ENCODE measurements at regions not wholly inside any gene's neighbourhood (a gene's known extent, or its start where the extent isn't known, plus 50 kb on each side); places are given as distances from the start of the nearest gene placed in this dataset.

DNA sequence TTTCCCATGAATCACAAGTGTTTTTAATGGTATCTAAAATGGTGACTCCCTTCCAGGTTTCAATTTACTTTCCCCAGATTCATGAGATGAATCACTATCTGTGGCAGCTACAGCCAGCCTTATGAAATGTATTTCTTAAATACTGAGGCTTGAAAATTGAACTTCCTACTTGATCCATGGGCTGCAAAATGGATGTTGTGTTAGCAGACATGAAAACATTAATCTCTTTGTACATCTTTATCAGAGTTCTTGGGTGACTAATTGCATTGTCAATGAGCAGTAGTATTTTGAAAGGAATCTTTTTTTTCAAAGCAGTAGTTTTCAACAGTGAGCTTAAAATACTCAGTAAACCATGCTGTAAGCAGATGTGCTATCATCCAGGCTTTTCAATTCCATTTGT, 250.8 kb downstream of the SLC6A15 start:
- TF ChIP-seq, protein P1, sequence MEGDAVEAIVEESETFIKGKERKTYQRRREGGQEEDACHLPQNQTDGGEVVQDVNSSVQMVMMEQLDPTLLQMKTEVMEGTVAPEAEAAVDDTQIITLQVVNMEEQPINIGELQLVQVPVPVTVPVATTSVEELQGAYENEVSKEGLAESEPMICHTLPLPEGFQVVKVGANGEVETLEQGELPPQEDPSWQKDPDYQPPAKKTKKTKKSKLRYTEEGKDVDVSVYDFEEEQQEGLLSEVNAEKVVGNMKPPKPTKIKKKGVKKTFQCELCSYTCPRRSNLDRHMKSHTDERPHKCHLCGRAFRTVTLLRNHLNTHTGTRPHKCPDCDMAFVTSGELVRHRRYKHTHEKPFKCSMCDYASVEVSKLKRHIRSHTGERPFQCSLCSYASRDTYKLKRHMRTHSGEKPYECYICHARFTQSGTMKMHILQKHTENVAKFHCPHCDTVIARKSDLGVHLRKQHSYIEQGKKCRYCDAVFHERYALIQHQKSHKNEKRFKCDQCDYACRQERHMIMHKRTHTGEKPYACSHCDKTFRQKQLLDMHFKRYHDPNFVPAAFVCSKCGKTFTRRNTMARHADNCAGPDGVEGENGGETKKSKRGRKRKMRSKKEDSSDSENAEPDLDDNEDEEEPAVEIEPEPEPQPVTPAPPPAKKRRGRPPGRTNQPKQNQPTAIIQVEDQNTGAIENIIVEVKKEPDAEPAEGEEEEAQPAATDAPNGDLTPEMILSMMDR (IDR thresholded peaks at IDR 0.05; ENCODE audit: low read depth, low read length): no peak
- TF ChIP-seq EZH2phosphoT487 (IDR thresholded peaks at IDR 0.05; ENCODE audit: low read depth): no peak
